ENCODE measurements at regions not wholly inside any gene's neighbourhood (a gene's known extent, or its start where the extent isn't known, plus 50 kb on each side); places are given as distances from the start of the nearest gene placed in this dataset.
"Not testable (repeated sequence)": the region's sequence is repeated elsewhere in the genome, so short reads cannot be mapped to it uniquely, and the experiment has no call there.

DNA sequence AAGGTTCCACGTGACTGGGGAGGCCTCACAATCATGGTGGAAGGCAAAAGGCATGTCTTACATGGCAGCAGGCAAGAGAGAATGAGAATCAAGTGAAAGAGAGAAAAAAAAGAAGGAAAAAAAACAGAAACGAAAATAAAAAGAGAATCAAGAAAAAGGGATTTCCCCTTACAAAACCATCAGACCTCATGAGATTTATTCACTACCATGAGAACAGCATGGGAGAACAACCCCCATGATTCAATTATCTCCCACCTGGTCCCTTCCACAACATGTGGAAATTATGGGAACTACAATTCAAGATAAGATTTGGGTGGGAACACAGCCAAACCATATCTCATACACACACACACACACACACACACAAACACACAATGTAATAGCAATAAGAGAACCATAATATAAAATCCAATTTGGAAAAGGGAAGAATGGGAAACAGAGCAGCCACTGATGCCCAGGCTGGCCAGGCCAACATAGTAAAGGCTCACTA is 90.6 kb upstream of the C1QTNF7 start:
- not testable (repeated sequence) for DNase-seq (ENCODE audit: low read depth in 2 of 2)

DNA sequence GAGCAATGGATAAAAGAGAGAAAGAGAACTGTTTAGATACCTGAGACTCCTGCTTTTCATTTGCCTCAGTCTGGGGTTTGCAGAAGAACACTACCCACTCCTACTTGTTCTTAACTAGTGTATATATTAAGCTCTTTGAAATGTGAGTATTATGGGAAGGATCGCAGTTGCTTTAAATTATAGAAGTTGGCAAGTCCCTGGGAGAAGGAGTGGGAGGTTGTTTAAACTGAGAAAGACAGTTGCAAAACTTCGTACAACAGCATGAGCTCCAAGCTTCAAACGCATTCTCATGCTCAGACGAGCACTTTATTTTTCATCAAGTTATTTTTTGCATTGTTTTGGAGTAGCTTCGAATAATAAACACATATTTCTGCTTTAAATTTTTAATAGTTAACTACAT is 88.1 kb upstream of the C1QTNF7 start:
- no peak for DNase-seq (ENCODE audit: low read depth in 2 of 2)

DNA sequence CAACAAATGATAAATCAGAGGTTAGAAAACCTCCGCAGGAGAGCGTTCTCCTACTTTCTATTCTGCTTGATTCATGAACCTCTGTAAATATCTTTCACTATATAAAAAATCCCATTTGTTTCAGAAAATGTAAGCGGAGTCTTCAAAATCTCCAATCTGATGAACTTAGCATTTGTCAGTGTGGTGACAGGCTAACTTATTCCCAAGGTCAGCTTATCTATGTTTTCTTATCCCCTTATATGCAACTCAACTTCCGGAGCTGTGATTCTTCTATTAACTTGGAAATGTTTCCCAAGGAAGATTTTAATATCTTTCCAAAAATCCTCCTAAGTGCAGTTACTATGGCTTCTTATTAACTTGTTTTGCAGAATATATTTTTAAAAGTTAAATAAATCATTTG is 87.5 kb upstream of the C1QTNF7 start:
- DNase-seq (ENCODE audit: low read depth in 2 of 2): no peak

DNA sequence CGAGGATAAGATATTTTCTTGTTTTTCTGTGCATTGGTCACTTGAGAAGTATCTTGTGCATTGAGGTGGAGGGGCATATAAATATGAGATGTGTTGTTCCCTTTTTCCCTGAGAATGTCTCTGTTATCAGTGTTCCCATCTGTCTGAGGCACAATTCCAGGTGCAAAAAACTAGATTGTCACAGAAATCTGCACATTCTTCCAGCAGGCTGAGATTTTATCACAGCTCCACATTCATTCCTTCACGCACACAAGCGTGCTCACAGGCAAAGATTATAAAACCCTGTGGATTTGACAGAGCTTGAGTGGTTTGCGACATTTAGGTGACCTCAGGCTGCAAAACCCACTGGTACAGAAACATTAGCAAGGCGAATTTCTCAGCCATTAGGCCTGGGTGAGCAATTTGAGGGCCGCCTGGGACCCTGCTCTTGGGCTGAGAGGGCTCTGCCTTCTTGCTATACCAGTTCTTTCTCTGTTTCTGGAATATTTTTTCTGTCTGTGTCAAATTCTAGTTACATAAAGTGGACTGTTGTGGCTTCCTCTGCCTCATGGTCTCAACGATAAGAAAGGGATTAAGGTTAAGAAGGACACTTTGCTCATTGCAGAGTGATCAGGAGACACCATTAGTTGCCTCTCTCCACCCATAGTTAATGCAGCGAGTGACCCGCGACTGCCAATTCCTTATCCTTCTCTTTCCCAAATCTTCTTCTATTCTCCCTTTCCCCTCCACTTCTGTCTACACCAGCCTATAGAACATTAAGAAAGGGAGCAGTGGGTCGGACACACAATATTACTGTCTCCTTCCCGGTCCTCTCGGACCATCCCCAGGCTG is 86.7 kb upstream of the C1QTNF7 start:
- no peak for DNase-seq (ENCODE audit: low read depth in 2 of 2)

DNA sequence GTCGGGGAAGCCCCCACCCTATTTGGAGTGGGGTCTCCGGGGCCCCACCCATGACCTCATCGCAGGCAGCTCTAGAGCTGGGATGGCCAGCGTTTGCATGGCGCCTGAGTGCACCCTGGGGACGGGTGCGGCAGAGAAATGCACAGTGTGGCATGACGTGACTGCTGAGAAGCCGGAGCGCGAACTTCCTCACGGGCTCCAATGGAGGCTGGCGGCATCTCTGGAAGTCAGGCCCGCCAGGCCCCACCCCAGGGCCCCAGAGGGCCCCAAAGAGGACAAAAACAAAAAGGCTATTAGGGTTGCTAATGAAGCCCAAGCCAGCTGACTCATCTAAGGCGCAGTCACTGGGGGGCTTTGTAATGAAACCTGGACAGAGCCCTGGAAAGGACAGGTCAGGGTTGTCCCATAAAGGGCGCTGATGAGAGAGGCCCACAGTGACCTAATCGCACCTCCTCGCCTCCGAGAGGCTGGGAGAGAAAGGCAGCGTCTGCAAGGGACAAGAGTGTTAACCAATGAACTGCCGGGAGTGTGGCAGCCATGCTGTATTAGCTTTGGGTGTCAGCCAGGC is 86.0 kb upstream of the C1QTNF7 start:
- DNase-seq (ENCODE audit: low read depth in 2 of 2): no peak

DNA sequence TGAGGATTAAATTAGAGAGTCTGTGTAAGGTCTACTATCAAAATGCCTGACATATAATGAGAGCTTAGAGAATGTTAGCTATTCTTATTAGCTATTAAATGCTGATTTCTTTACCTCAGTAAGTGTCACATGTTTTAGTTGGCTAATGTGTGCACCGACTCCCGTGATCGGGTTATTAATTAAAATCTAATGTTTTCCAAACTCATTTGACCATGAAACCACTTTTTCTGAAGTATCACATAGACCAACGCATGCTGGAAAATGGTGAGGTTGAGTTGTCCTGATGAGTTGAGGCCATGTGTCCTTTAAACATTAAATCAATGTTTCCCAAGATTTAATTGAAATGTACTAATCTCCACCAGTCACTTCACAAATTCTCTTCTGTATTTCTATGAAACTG is 84.8 kb upstream of the C1QTNF7 start:
- DNase-seq (ENCODE audit: low read depth in 2 of 2): no peak

DNA sequence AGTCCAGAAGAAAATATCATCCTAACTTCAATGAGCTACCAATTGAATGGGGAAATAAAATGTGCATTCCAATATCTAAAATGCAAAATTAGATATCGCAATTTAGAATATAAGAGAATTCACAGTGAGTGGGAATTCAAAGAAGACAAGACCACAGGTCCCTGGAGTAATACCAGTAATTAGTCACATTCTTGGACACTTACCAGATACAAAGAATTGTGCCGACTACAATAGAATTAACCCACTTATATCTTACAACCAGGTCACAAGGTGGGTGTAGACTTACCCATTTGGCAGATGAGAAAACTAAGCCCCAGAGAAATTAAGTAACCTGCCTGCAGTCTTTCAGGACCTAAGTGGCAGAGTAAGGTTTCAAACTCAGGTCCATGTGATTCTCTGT is 84.3 kb upstream of the C1QTNF7 start:
- no peak for DNase-seq (ENCODE audit: low read depth in 2 of 2)

DNA sequence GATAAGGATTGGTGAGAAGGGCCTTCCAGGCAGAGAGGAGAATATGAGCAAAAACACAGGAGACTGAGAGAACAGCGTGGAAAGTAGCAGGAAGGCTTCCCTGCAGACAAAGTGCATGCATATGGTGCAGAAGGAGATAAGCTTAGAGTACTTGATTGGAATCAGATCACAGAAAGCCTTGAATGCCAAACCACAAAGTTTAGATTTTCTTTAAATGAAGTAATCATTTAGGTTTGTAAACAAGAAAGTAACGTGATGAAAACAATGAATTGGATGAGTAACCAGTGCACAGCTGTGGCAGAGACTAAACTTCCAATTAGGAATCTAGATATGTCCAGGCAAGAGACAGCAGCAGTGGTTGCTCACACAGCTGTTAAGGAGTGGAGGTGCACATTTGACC is 83.8 kb upstream of the C1QTNF7 start:
- DNase-seq (ENCODE audit: low read depth in 2 of 2): no peak

DNA sequence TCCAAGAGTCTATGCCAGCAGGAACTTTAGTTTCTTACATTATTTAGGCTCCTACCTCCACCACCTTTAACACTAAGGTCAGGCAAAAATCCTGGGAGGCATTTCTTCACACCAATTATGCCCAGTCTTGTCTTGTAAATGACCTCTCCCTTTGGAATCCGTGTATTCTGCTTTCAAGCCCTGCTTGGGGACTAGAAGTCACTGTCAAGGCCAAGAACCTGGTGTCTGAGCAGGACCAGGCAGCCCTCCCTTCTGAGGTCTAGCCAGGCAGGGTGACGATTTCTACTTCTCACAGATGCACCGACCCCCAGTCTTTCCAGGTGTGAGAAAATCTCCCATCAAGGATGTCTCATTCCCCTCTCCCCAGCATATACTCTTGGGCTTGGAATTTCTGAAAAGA is 82.7 kb upstream of the C1QTNF7 start:
- no peak for DNase-seq (ENCODE audit: low read depth in 2 of 2)

DNA sequence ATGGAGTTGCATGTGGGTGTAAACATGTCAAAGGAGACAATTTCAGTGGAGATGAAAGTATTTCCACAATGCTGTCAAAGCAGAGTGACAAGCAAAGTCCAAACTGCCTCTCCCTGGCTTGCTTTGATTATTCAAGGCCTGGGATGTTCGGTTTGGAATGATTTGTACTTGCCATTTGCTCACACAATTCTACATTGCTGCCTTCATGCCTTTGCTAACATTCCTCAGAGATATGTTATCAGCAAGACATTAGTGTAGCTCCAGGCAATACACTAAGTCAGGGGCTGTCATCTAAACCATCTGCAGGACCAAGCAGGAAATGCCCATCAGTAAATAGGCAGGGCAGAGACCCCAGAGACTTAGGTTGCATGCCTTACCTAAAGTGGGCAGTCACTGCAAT is 79.6 kb upstream of the C1QTNF7 start:
- no peak for DNase-seq (ENCODE audit: low read depth in 2 of 2)

DNA sequence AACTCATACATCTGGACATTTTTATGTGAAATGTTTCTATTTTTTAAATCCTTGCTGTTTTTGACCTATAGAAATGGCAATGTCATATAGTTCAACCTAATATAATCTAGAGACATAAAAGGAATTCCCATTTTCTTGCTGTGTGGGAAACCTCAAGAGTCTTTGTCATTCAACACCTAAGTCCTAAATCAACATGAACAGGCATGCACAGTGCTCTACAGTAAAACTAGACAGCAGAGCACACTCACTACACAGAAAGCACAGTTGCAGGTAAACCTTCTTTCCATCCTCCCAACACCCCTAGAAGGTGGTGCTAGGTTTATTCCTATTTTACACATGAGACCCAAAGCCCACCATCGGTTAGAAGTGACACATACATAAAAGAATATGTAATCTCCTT is 79.1 kb upstream of the C1QTNF7 start:
- no peak for DNase-seq (ENCODE audit: low read depth in 2 of 2)

DNA sequence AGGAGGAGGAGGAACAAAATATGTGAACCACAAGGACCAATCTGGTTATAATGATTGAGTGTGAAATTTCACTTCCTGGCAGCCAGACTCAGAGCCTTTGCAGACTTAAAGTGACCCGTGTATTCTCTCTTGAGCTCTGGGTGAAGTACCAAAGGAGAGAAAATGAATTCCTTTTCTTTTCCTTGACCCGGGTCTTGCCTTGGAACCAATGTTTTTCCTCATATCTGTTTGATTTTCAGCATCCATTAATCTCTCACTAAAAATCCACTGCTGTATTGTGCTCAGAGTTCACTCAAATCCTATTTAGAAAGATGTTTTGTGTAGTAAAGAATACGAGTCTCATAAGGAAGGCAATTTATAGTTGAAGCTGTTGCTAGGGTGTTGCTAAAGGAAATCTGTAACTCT is 78.3 kb upstream of the C1QTNF7 start:
- DNase-seq (ENCODE audit: low read depth in 2 of 2): no peak

DNA sequence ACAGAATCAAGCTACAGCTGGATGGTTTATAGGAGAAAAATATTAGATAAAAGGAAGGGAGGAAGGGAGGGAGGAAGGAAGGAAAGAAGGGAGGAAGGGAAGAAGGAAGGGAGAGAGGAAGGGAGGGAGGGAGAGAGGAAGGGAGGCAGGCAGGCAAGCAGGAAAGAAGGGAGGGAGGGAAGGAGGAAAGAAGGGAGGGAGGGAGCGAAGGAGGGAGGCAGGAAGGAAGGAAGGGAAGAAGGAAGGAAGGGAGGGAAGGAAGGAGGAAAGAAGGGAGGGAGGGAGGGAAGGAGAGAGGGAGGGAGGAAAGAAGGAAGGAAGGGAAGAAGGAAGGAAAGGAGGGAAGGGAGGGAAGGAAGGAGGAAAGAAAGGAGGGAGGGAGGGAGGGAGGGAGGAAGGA is 77.9 kb upstream of the C1QTNF7 start:
- no peak for DNase-seq (ENCODE audit: low read depth in 2 of 2)

DNA sequence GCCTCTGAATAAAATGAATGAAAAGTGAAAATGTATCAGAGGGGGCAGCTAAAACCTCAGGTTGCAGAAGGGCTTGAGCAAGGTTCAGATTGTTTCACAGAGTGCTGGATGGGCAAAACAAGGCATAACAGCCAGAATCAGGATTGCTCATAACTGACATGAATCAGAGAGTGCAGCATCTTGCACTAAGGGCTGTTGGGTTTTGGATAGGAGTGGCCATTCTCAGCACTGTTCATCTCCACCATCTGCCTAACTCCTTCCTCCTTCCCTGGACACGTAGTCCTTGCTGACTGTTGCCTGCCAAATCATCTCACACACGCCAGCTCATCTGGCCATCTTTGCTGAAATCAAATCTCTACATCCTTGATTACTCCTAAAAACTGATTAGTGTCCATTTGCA is 75.3 kb upstream of the C1QTNF7 start:
- DNase-seq (ENCODE audit: low read depth in 2 of 2): no peak

DNA sequence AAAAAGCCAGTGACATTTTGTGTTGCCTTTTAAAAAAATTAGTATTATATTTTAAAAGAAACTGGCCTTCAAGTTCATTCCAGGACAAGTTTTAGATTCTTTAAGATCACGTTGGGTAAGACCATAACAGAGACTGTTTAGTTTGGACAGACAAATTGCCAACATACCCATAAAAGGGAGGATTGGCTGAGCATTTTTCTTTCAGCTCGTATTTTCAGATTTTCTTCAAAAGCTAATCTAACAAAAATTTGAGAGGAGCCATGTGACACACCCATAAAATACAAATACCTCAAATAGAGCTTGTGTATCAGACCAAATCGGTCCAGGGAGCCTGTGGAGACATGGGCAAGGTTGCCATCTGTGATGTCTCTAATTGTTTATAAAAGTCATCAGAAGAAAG is 74.6 kb upstream of the C1QTNF7 start:
- no peak for DNase-seq (ENCODE audit: low read depth in 2 of 2)

DNA sequence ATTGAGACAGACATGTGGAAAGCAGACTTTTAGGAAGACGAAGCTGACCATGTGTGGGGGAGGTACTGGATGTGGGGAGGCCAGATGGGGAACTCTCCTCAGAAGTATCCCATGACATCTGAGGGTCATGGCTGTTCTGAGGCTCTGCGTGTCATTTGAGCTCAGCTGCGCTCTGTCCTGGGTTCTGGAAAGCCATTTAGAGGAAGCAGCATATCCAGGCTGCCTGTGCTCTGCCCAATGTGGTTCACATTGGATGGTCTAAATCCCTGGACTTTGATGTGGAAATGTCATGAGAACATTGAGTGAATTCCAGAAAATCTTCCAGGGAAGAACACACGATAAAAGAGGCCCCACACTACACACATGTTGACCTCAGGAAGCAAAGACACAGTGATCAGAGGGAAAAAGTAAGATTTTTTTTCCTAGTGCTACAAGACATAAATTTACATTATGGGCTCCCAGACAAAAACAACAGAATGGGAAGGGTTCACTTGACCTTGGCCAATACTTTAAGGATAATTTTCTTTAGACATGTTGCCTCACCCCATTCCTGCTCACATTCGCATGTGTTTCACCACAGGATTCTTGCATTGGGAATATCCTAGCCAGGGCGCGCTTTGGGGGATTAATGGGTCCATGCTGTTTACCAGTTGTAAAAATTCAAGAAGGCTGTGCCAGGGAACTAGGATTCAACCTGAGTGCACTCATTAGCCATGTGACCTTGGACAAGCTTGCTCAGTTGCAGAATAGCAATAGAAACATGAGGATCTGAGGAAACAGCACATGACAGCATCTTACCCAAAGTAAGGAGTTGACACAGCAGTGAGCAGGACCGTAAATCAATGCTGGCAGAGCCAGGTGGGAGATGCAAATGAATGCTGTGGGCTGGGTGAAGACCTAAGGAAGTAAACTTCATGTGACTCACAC is 73.2 kb upstream of the C1QTNF7 start:
- no peak for DNase-seq (ENCODE audit: low read depth in 2 of 2)

DNA sequence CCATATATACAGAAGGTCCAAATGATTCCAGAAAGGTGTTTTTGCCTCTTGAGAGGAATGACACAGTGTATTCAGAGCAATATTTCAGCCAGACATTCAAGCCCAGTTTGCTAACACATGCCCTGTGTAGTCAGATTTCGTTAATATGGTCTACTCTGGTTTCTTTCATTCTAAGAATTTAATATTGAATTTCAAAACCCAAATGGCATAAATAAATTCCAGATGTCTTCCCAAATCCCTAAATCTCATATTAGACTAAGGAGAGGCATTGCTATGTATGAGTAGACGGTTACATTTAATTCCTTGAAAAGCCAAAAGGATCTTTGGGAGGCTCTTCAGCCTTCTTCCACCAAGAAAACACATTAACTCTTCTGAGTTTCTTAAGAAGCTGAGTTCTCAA is 66.3 kb upstream of the C1QTNF7 start:
- no peak for DNase-seq (ENCODE audit: low read depth in 2 of 2)

DNA sequence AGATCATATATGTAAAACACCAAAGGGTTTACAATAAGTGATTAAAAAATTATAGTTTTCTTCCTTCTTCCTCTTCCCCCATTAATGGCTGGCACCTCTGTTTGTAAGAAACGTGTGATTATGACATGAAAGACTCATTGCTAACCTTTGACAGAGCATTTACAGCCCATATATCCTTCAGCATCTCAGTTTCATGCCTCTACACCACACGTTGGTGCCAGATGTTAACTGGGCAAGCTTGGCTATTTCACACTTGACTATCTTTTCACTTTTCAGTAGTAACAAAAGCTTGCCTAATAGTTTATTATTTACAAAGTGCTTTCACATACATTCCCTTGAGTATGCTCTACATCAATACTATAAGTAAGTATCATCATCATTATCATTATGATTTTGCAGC is 65.3 kb upstream of the C1QTNF7 start:
- no peak for DNase-seq (ENCODE audit: low read depth in 2 of 2)

DNA sequence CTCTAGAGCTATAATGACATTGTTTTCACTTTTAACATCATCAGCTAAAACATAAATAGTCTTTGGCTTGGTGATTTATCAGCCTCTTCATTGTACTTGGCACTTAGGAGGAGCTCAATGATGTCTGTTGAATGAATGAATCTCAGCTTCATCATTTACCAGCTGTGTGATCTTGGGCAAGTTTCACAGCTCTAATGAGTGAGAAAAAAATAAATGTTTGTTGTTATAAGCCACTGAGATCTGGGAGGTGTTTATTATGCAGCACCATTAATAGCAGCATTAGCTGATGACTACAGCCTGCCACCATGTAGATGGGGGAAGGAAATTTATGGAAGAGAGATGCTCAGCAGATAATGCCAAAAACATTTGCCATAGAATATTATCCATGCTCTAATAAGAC is 63.6 kb upstream of the C1QTNF7 start:
- no peak for DNase-seq (ENCODE audit: low read depth in 2 of 2)

DNA sequence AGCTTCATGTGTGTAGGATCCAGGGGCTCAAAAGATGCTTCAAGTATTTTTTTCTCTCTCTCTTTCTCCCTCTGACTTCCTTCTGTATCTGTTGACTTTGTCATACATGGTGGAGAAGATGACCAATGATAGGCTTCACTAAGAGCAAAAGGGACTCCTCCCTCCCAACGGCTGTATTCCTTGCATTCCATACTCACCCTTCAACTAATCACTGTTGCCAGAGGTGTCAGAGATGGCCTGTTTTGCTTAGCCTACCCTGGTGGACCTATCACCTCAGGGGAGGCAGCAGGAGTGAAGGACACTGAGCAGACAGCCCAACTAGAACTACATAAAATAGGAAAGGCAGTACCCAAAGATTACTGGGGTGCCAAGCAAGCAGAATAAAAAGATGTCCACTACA is 62.2 kb upstream of the C1QTNF7 start:
- no peak for DNase-seq (ENCODE audit: low read depth in 2 of 2)

DNA sequence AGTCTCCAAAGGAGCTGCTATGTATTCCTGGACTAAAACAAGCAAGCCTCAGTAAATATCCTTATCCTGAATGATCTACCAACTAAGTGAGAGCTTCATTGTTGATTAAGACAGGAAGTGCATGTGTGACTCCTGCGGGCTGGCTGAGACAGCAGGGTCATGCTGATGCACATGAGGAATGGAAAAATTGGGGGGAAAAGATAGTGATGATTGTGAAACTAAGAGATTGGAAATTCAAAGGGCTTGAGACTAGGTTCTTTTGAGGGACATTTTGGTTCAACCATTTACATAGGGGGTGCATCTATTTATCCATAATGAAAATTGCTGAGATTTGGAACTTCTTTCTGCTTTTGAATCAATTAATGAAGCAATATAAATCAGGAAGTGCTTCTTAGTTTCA is 61.1 kb upstream of the C1QTNF7 start:
- no peak for DNase-seq (ENCODE audit: low read depth in 2 of 2)

DNA sequence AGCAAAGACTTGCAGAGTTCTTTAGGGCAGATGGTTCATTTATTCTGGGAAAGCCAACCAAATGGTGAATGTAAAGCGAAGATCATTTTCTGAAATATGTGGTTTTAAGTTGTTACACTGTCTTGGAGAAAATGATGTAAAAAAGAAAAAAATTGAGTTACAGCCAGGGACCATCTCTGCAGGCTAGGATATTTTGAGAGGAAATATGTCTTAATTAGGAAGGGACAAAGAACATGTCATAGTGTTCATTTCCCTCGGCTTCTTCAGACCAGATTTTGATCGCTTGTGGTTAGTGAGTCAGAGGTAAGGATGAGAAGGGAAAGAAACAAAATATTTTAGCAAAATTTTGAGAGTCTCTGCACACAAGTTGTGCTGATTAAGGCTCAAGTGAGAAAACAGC is 59.0 kb upstream of the C1QTNF7 start:
- DNase-seq (ENCODE audit: low read depth in 2 of 2): no peak

DNA sequence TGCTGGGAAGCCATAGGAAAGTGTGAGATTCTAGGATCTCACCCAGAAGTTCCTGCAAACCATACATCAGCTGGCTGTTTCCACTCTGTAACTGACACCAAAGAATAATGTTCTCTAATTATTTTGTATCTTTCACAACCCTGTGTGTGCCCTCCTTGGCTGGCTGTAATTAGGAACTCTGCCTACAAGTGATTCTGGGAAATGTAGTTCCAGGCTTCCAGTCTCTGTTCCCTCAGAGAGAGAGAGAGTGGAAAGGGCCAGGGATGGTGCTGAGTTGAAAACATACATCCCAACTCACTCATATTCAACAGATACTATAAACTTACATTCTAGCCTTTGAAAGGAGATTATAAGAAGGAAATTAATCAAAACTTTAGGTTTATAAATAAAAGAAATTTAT is 57.5 kb upstream of the C1QTNF7 start:
- no peak for DNase-seq (ENCODE audit: low read depth in 2 of 2)
